Fibroblast of lung (primary cell): ENCODE measurements at regions not wholly inside any gene's neighbourhood (a gene's known extent, or its start where the extent isn't known, plus 50 kb on each side); places are given as distances from the start of the nearest gene placed in this dataset.
"Not testable (repeated sequence)": the region's sequence is repeated elsewhere in the genome, so short reads cannot be mapped to it uniquely, and the experiment has no call there.

Source experiments
- DNase-seq, 2 donors: peaks; one replicate each; pipeline versions ENCODE4 v3.0.0 to v3.0.0-alpha.2; 2010; ENCODE audit warnings: low read depth in 2 of 2
- H2AFZ ChIP-seq: 2 replicates; pipeline ENCODE4 v1.5.1; 2012; ENCODE audit warnings: low read length, control low read depth, inconsistent platforms
- H3K27ac ChIP-seq: 2 replicates; pipeline ENCODE4 v1.5.1; 2011; ENCODE audit warnings: low read length, control low read depth; ENCODE audit not compliant: insufficient read depth
- H3K27me3 ChIP-seq: 2 replicates; pipeline ENCODE4 v1.5.1; 2011; ENCODE audit warnings: mild to moderate bottlenecking, low read length; ENCODE audit not compliant: control insufficient read depth, insufficient read depth
- H3K36me3 ChIP-seq: 2 replicates; pipeline ENCODE4 v1.5.1; 2011; ENCODE audit warnings: low read length; ENCODE audit not compliant: control insufficient read depth, insufficient read depth
- H3K4me1 ChIP-seq: 2 replicates; pipeline ENCODE4 v1.5.1; 2011; ENCODE audit warnings: low read length; ENCODE audit not compliant: control insufficient read depth, insufficient read depth; ENCODE audit errors: extremely low read depth
- H3K4me2 ChIP-seq: 2 replicates; pipeline ENCODE4 v1.5.1; 2011; ENCODE audit warnings: low read length, control low read depth; ENCODE audit not compliant: insufficient read depth; ENCODE audit errors: extremely low read depth
- H3K4me3 ChIP-seq, 4 experiments: fragments of 200-600 bp in 1 of 4; sonication (generic) in 1 of 4; replicated peaks in 1 of 4; 2 replicates each; pipeline ENCODE4 v1.5.1; 2011 to 2016; ENCODE audit warnings: low read length in 4 of 4, low read depth in 3 of 4, mild to moderate bottlenecking in 3 of 4, control low read depth in 2 of 4, inconsistent platforms in 1 of 4, mixed read lengths in 1 of 4; ENCODE audit not compliant: insufficient read depth in 1 of 4; ENCODE audit errors: control extremely low read depth in 1 of 4
- H3K79me2 ChIP-seq: 2 replicates; pipeline ENCODE4 v1.5.1; 2012; ENCODE audit warnings: mild to moderate bottlenecking, low read length, inconsistent platforms; ENCODE audit not compliant: control insufficient read depth, insufficient read depth
- H3K9ac ChIP-seq: 2 replicates; pipeline ENCODE4 v1.5.1; 2011; ENCODE audit warnings: mild to moderate bottlenecking, low read length, control low read depth; ENCODE audit not compliant: insufficient read depth
- H3K9me3 ChIP-seq: 2 replicates; pipeline ENCODE4 v1.5.1; 2012; ENCODE audit warnings: low read depth, low read length; ENCODE audit not compliant: control insufficient read depth, insufficient read depth
- H4K20me1 ChIP-seq: 2 replicates; pipeline ENCODE4 v1.5.1; 2011; ENCODE audit warnings: low read length; ENCODE audit not compliant: control insufficient read depth, insufficient read depth; ENCODE audit errors: extremely low read depth
- CTCF ChIP-seq, 2 donors: IDR thresholded peaks in 1 of 2; conservative IDR thresholded peaks in 1 of 2; 1 replicate in 1 of 2; 2 replicates in 1 of 2; pipeline ENCODE4 v1.5.1; 2011 to 2012; ENCODE audit warnings: low read length in 2 of 2, control low read depth in 1 of 2, inconsistent platforms in 1 of 2, low read depth in 1 of 2, mild to moderate bottlenecking in 1 of 2
- EZH2 ChIP-seq: IDR thresholded peaks from 2 replicates; pipeline ENCODE4 v1.5.1; 2012; ENCODE audit warnings: low read length, control low read depth, mild to moderate bottlenecking; ENCODE audit errors: missing control alignments

GRCh38 chr2:179331061-179331460 is 66.4 kb upstream of the SESTD1 start:
- H3K4me3 ChIP-seq: no peak overlapping the region
- no peak for TF ChIP-seq CTCF (conservative IDR thresholded peaks at IDR 0.05 in 1 of 2, IDR thresholded peaks at IDR 0.05 in 1 of 2; ENCODE audit: low read depth in 1 of 2, low read length in 2 of 2)
- no peak for TF ChIP-seq EZH2
- H3K79me2 ChIP-seq: no peaks in the 10 kb centered on the region
- H3K27ac ChIP-seq: no peak overlapping the region
- H3K36me3 ChIP-seq: no peaks in the 10 kb centered on the region
- H4K20me1 ChIP-seq: no peaks in the 10 kb centered on the region
- no peak overlapping the region for H3K4me2 ChIP-seq
- peak in 1 of 2 donors; percentile 61 for DNase-seq
- H3K9me3 ChIP-seq: no peaks in the 10 kb centered on the region
- H2AFZ ChIP-seq: no peak overlapping the region
- H3K9ac ChIP-seq: no peak overlapping the region
- H3K4me1 ChIP-seq: no peaks in the 10 kb centered on the region
- no peaks in the 10 kb centered on the region for H3K27me3 ChIP-seq

- H3K9ac ChIP-seq: no peak overlapping the region
- H3K27ac ChIP-seq: no peak overlapping the region
- H3K4me1 ChIP-seq: no peaks in the 10 kb centered on the region
- no peaks in the 10 kb centered on the region for H3K79me2 ChIP-seq
- TF ChIP-seq EZH2 (no peak), CTCF (conservative IDR thresholded peaks at IDR 0.05 in 1 of 2, IDR thresholded peaks at IDR 0.05 in 1 of 2; ENCODE audit: low read depth in 1 of 2, low read length in 2 of 2) (no peak)
- no peak overlapping the region for H2AFZ ChIP-seq
- no peaks in the 10 kb centered on the region for H4K20me1 ChIP-seq
- H3K36me3 ChIP-seq: no peaks in the 10 kb centered on the region
- no peaks in the 10 kb centered on the region for H3K27me3 ChIP-seq
- no peaks in the 10 kb centered on the region for H3K9me3 ChIP-seq
- H3K4me3 ChIP-seq: no peak overlapping the region
- no peak for DNase-seq
- no peak overlapping the region for H3K4me2 ChIP-seq
Measured at GRCh38 chr2:179322289-179322688, 57.7 kb upstream of the SESTD1 start.

- H3K4me1 ChIP-seq, H3K27ac ChIP-seq, H3K27me3 ChIP-seq, H3K4me2 ChIP-seq, H3K79me2 ChIP-seq, H2AFZ ChIP-seq, DNase-seq, H3K36me3 ChIP-seq, H4K20me1 ChIP-seq, H3K9me3 ChIP-seq, H3K4me3 ChIP-seq, H3K9ac ChIP-seq: not testable (repeated sequence)
Measured at GRCh38 chr2:179321034-179321433, 56.4 kb upstream of the SESTD1 start.

GRCh38 chr2:179314729-179315128 is 50.1 kb upstream of the SESTD1 start:
- not testable (repeated sequence) for H3K9me3 ChIP-seq, H3K4me1 ChIP-seq, H3K9ac ChIP-seq, H3K27me3 ChIP-seq, H3K4me3 ChIP-seq, DNase-seq, H3K4me2 ChIP-seq, H3K79me2 ChIP-seq, H4K20me1 ChIP-seq, H2AFZ ChIP-seq, H3K36me3 ChIP-seq, H3K27ac ChIP-seq
